ENCODE measurements at regions not wholly inside any gene's neighbourhood (a gene's known extent, or its start where the extent isn't known, plus 50 kb on each side); places are given as distances from the start of the nearest gene placed in this dataset.
"Not testable (repeated sequence)": the region's sequence is repeated elsewhere in the genome, so short reads cannot be mapped to it uniquely, and the experiment has no call there.

GRCh38 chr7:65582518-65583119 lies 209.0 kb downstream of the ZNF92 start:
- not testable (repeated sequence) for H3K4me3 ChIP-seq (ENCODE audit: low read depth, low read length); DNase-seq (ENCODE audit: low read depth)

GRCh38 chr7:65602495-65602894 lies 228.8 kb downstream of the ZNF92 start:
- DNase-seq (ENCODE audit: low read depth); H3K4me3 ChIP-seq (ENCODE audit: low read depth, low read length): not testable (repeated sequence)

- no peak for TF ChIP-seq CTCF (conservative IDR thresholded peaks at IDR 0.05; ENCODE audit: low read depth, low read length)
- no peak overlapping the region for H3K4me3 ChIP-seq (ENCODE audit: low read depth, low read length)
- DNase-seq (ENCODE audit: low read depth): no peak
Measured at GRCh38 chr7:65609131-65609530, 235.5 kb downstream of the ZNF92 start.

GRCh38 chr7:65613644-65614289 lies 240.1 kb downstream of the ZNF92 start:
- not testable (repeated sequence) for H3K4me3 ChIP-seq (ENCODE audit: low read depth, low read length); DNase-seq (ENCODE audit: low read depth)

- not testable (repeated sequence) for DNase-seq (ENCODE audit: low read depth); H3K4me3 ChIP-seq (ENCODE audit: low read depth, low read length)
Measured at GRCh38 chr7:65616111-65616510, 242.5 kb downstream of the ZNF92 start.

GRCh38 chr7:65620216-65620615 lies 246.6 kb downstream of the ZNF92 start:
- not testable (repeated sequence) for DNase-seq (ENCODE audit: low read depth); H3K4me3 ChIP-seq (ENCODE audit: low read depth, low read length)

GRCh38 chr7:65621580-65622201 lies 248.0 kb downstream of the ZNF92 start:
- DNase-seq (ENCODE audit: low read depth); H3K4me3 ChIP-seq (ENCODE audit: low read depth, low read length): not testable (repeated sequence)
- peak; percentile 61 for TF ChIP-seq CTCF (conservative IDR thresholded peaks at IDR 0.05; ENCODE audit: low read depth, low read length)

GRCh38 chr7:65631236-65631635 lies 241.6 kb upstream of the VKORC1L1 start:
- not testable (repeated sequence) for DNase-seq (ENCODE audit: low read depth); H3K4me3 ChIP-seq (ENCODE audit: low read depth, low read length)

GRCh38 chr7:65633587-65634404 lies 239.1 kb upstream of the VKORC1L1 start:
- not testable (repeated sequence) for H3K4me3 ChIP-seq (ENCODE audit: low read depth, low read length); DNase-seq (ENCODE audit: low read depth)

GRCh38 chr7:65638918-65639317 lies 234.0 kb upstream of the VKORC1L1 start:
- DNase-seq (ENCODE audit: low read depth); H3K4me3 ChIP-seq (ENCODE audit: low read depth, low read length): not testable (repeated sequence)

- not testable (repeated sequence) for H3K4me3 ChIP-seq (ENCODE audit: low read depth, low read length); DNase-seq (ENCODE audit: low read depth)
Measured at GRCh38 chr7:65639717-65640116, 233.2 kb upstream of the VKORC1L1 start.

- H3K4me3 ChIP-seq (ENCODE audit: low read depth, low read length); DNase-seq (ENCODE audit: low read depth): not testable (repeated sequence)
Measured at GRCh38 chr7:65643498-65643897, 229.4 kb upstream of the VKORC1L1 start.

GRCh38 chr7:65647153-65647964 lies 225.5 kb upstream of the VKORC1L1 start:
- H3K4me3 ChIP-seq (ENCODE audit: low read depth, low read length); DNase-seq (ENCODE audit: low read depth): not testable (repeated sequence)

GRCh38 chr7:65651174-65651573 lies 221.7 kb upstream of the VKORC1L1 start:
- not testable (repeated sequence) for DNase-seq (ENCODE audit: low read depth); H3K4me3 ChIP-seq (ENCODE audit: low read depth, low read length)

- H3K4me3 ChIP-seq (ENCODE audit: low read depth, low read length); DNase-seq (ENCODE audit: low read depth): not testable (repeated sequence)
Measured at GRCh38 chr7:65651826-65652592, 220.9 kb upstream of the VKORC1L1 start.

Data from epithelial cell of proximal tubule (primary cell).